A549 (cell line): ENCODE measurements at regions not wholly inside any gene's neighbourhood (a gene's known extent, or its start where the extent isn't known, plus 50 kb on each side); places are given as distances from the start of the nearest gene placed in this dataset.

Source experiments
- CBX2 ChIP-seq: fragments of 200-600 bp; sonication (generic); IDR thresholded peaks from 2 replicates; pipeline ENCODE4 v1.6.1; 2016; ENCODE audit warnings: low read depth, mild to moderate bottlenecking, borderline replicate concordance
- CBX8 ChIP-seq: fragments of 200-600 bp; sonication (generic); IDR thresholded peaks from 2 replicates; pipeline ENCODE4 v1.6.1; 2016
- CTCF ChIP-seq: fragments of >200 bp; sonication (Bioruptor Twin); formaldehyde crosslinking; IDR thresholded peaks from 3 replicates; pipeline ENCODE4 v1.5.1; 2016
- EHF ChIP-seq: fragments of 250-450 bp; sonication (Bioruptor Pico); IDR thresholded peaks from 2 replicates; pipeline ENCODE4 v1.5.0; 2020; ENCODE audit warnings: mild to moderate bottlenecking
- EP300 ChIP-seq, 2 experiments: fragments of >200 bp; sonication (Bioruptor Twin); formaldehyde crosslinking; IDR thresholded peaks; 2 replicates in 1 of 2; 3 replicates in 1 of 2; pipeline ENCODE4 v1.6.1; 2016 to 2017
- JUNB ChIP-seq: fragments of >200 bp; sonication (Bioruptor Twin); formaldehyde crosslinking; IDR thresholded peaks from 2 replicates; pipeline ENCODE4 v1.6.1; 2016
- KDM5A ChIP-seq: fragments of 200-600 bp; sonication (generic); IDR thresholded peaks from 2 replicates; pipeline ENCODE4 v1.6.1; 2016; ENCODE audit warnings: antibody characterized with exemption, mild to moderate bottlenecking
- NR3C1 ChIP-seq: fragments of >200 bp; sonication (Bioruptor Twin); formaldehyde crosslinking; IDR thresholded peaks from 3 replicates; pipeline ENCODE4 v1.6.1; 2017
- PHF8 ChIP-seq: fragments of 200-600 bp; sonication (generic); IDR thresholded peaks from 2 replicates; pipeline ENCODE4 v1.6.1; 2016; ENCODE audit warnings: low read depth, mild to moderate bottlenecking, antibody characterized with exemption, moderate library complexity, borderline replicate concordance
- POLR2A ChIP-seq: IDR thresholded peaks from 2 replicates; pipeline ENCODE4 v1.6.1; 2012; ENCODE audit warnings: mild to moderate bottlenecking, low read length
- RAD21 ChIP-seq, 2 experiments: fragments of >200 bp in 1 of 2; sonication (Bioruptor Twin) in 1 of 2; formaldehyde crosslinking in 1 of 2; IDR thresholded peaks in 1 of 2; conservative IDR thresholded peaks in 1 of 2; 2 replicates in 1 of 2; 3 replicates in 1 of 2; pipeline ENCODE4 v1.6.1; 2012 to 2018; ENCODE audit warnings: inconsistent platforms in 1 of 2
- SMC3 ChIP-seq: fragments of >200 bp; sonication (Bioruptor Twin); formaldehyde crosslinking; IDR thresholded peaks from 3 replicates; pipeline ENCODE4 v1.6.1; 2018; ENCODE audit warnings: inconsistent platforms
- USF2 ChIP-seq: fragments of 450-650 bp; IDR thresholded peaks from 2 replicates; pipeline ENCODE4 v1.6.1; 2014; ENCODE audit warnings: antibody characterized with exemption

- no peak for TF ChIP-seq CBX8
- no peak for TF ChIP-seq JUNB
- no peak for TF ChIP-seq KDM5A
- no peak for TF ChIP-seq EP300 (IDR thresholded peaks at IDR 0.05)
- no peak for TF ChIP-seq RAD21 (conservative IDR thresholded peaks at IDR 0.05 in 1 of 2, IDR thresholded peaks at IDR 0.05 in 1 of 2)
- no peak for TF ChIP-seq CTCF
- TF ChIP-seq SMC3, result no peak
- no peak for TF ChIP-seq CBX2
- no peak for TF ChIP-seq POLR2A
- TF ChIP-seq EHF (CRISPR knock-in tag), result no peak
- TF ChIP-seq USF2, result no peak
- no peak for TF ChIP-seq PHF8
- no peak for TF ChIP-seq NR3C1
Observed at GRCh38 chr1:166488327-166488726, 321.5 kb upstream of the FAM78B start.
